Neural progenitor cell (in vitro differentiated cells): ENCODE measurements at regions not wholly inside any gene's neighbourhood (a gene's known extent, or its start where the extent isn't known, plus 50 kb on each side); places are given as distances from the start of the nearest gene placed in this dataset.

Experiments used
- DNase-seq: peaks from one replicate; pipeline ENCODE4 v3.0.0-alpha.2; 2016; ENCODE audit warnings: low spot score
- H2AFZ ChIP-seq: fragments of 200-600 bp; sonication (generic); replicated peaks from 2 replicates; pipeline ENCODE4 v1.6.1; 2016; ENCODE audit warnings: antibody characterized with exemption
- H3F3A ChIP-seq: fragments of 200-600 bp; sonication (generic); 2 replicates; pipeline ENCODE4 v1.6.1; 2016; ENCODE audit warnings: antibody characterized with exemption, low read depth
- H3K27ac ChIP-seq: fragments of 200-600 bp; sonication (generic); 2 replicates; pipeline ENCODE4 v1.5.1; 2016; ENCODE audit warnings: mild to moderate bottlenecking
- H3K27me3 ChIP-seq: fragments of 200-600 bp; sonication (generic); 2 replicates; pipeline ENCODE4 v1.6.1; 2016; ENCODE audit warnings: mild to moderate bottlenecking, moderate library complexity
- H3K36me3 ChIP-seq: fragments of 200-600 bp; sonication (generic); 2 replicates; pipeline ENCODE4 v1.5.1; 2016
- H3K4me1 ChIP-seq: fragments of 200-600 bp; sonication (generic); 2 replicates; pipeline ENCODE4 v1.6.1; 2016; ENCODE audit warnings: mixed run types
- H3K4me2 ChIP-seq: fragments of 200-600 bp; sonication (generic); 2 replicates; pipeline ENCODE4 v1.6.1; 2016
- H3K4me3 ChIP-seq: fragments of 200-600 bp; sonication (generic); 2 replicates; pipeline ENCODE4 v1.5.1; 2016
- H3K79me2 ChIP-seq: fragments of 200-600 bp; sonication (generic); 2 replicates; pipeline ENCODE4 v1.6.1; 2016; ENCODE audit warnings: low read depth
- H3K9ac ChIP-seq: fragments of 200-600 bp; sonication (generic); 2 replicates; pipeline ENCODE4 v1.6.1; 2016
- H3K9me3 ChIP-seq: fragments of 200-600 bp; sonication (generic); 2 replicates; pipeline ENCODE4 v1.5.1; 2016; ENCODE audit warnings: low read depth
- H4K20me1 ChIP-seq: fragments of 200-600 bp; sonication (generic); 2 replicates; pipeline ENCODE4 v1.6.1; 2016; ENCODE audit warnings: low read depth
- H3K27ac Mint-ChIP-seq: 3 replicates; pipeline ENCODE4 v1.8.0; 2021; ENCODE audit warnings: mixed read lengths
- H3K27me3 Mint-ChIP-seq: 2 replicates; pipeline ENCODE4 v1.8.0; 2022; ENCODE audit warnings: low read depth, mild to moderate bottlenecking, inconsistent platforms, moderate library complexity, mixed read lengths; ENCODE audit not compliant: insufficient read depth
- H3K36me3 Mint-ChIP-seq: 3 replicates; pipeline ENCODE4 v1.8.0; 2021; ENCODE audit warnings: mixed read lengths
- H3K4me1 Mint-ChIP-seq: 3 replicates; pipeline ENCODE4 v1.8.0; 2021; ENCODE audit warnings: mixed read lengths
- H3K4me3 Mint-ChIP-seq: 3 replicates; pipeline ENCODE4 v1.8.0; 2021; ENCODE audit warnings: mild to moderate bottlenecking, moderate library complexity, mixed read lengths
- H3K9me3 Mint-ChIP-seq: 3 replicates; pipeline ENCODE4 v1.8.0; 2020; ENCODE audit warnings: mixed read lengths
- EZH2 ChIP-seq: fragments of 200-600 bp; sonication (generic); IDR thresholded peaks from 2 replicates; pipeline ENCODE4 v1.6.1; 2017; ENCODE audit warnings: antibody characterized with exemption, mild to moderate bottlenecking, moderate library complexity
- EZH2phosphoT487 ChIP-seq: fragments of 200-600 bp; sonication (generic); IDR thresholded peaks from 2 replicates; pipeline ENCODE4 v1.6.1; 2017; ENCODE audit warnings: antibody characterized with exemption
- TF ChIP-seq, protein P1 (sequence below): fragments of 200-600 bp; sonication (generic); IDR thresholded peaks from 2 replicates; pipeline ENCODE4 v1.5.1; 2017; ENCODE audit warnings: antibody characterized with exemption, mild to moderate bottlenecking

- Histone ChIP-seq H3K9ac (no peak overlapping the region), H3K27ac (no peak overlapping the region), H3K27me3 (peaks cover 67% of the 10 kb centered on the region), H3K9me3 (no peaks in the 10 kb centered on the region), H3K4me3 (no peak overlapping the region), H3K36me3 (no peaks in the 10 kb centered on the region), H2AFZ (no peak overlapping the region), H3F3A (peaks cover 5% of the 10 kb centered on the region), H3K79me2 (no peaks in the 10 kb centered on the region), H4K20me1 (no peaks in the 10 kb centered on the region), H3K4me2 (no peak overlapping the region), H3K4me1 (peaks cover 8% of the 10 kb centered on the region)
- no peaks in the 10 kb centered on the region for H3K9me3 Mint-ChIP-seq
- H3K4me3 Mint-ChIP-seq: no peak overlapping the region
- H3K27ac Mint-ChIP-seq: no peak overlapping the region
- TF ChIP-seq EZH2phosphoT487 (no peak), EZH2 (no peak)
- TF ChIP-seq, protein P1, sequence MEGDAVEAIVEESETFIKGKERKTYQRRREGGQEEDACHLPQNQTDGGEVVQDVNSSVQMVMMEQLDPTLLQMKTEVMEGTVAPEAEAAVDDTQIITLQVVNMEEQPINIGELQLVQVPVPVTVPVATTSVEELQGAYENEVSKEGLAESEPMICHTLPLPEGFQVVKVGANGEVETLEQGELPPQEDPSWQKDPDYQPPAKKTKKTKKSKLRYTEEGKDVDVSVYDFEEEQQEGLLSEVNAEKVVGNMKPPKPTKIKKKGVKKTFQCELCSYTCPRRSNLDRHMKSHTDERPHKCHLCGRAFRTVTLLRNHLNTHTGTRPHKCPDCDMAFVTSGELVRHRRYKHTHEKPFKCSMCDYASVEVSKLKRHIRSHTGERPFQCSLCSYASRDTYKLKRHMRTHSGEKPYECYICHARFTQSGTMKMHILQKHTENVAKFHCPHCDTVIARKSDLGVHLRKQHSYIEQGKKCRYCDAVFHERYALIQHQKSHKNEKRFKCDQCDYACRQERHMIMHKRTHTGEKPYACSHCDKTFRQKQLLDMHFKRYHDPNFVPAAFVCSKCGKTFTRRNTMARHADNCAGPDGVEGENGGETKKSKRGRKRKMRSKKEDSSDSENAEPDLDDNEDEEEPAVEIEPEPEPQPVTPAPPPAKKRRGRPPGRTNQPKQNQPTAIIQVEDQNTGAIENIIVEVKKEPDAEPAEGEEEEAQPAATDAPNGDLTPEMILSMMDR: no peak
- DNase-seq: no peak
- peaks cover 9% of the 10 kb centered on the region for H3K4me1 Mint-ChIP-seq
- H3K27me3 Mint-ChIP-seq: peaks cover 5% of the 10 kb centered on the region
- H3K36me3 Mint-ChIP-seq: no peaks in the 10 kb centered on the region
Measured at GRCh38 chr17:71039391-71039790, 870.1 kb downstream of the KCNJ2 start.

DNA sequence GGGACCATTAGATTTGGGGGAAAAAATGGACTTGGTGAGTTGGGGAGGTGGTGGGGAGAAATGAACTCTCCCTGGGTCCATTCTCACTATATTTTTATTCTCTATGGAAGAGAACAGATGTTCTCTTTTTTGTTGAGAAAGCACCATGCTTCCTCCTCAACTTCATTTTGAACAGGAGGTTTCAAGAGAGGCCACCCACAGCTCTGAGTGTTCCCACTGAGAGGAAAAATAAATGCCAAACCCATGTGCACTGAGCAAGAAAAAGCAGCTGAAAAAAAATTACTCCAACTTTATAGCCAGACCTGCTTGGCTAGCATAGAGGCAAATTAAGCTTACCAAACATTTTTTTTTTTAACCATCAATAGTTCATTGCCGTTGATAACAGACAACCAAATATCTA is 883.6 kb downstream of the KCNJ2 start:
- Mint-ChIP-seq H3K27me3 (peaks cover 12% of the 10 kb centered on the region), H3K9me3 (peaks cover 7% of the 10 kb centered on the region), H3K4me3 (no peak overlapping the region), H3K27ac (no peak overlapping the region), H3K4me1 (peaks cover 8% of the 10 kb centered on the region), H3K36me3 (no peaks in the 10 kb centered on the region)
- Histone ChIP-seq H3K27ac (no peak overlapping the region), H3K9me3 (no peaks in the 10 kb centered on the region), H3K9ac (no peak overlapping the region), H3K36me3 (no peaks in the 10 kb centered on the region), H4K20me1 (no peaks in the 10 kb centered on the region), H3K27me3 (no peaks in the 10 kb centered on the region), H3K4me1 (no peaks in the 10 kb centered on the region), H3K79me2 (no peaks in the 10 kb centered on the region), H2AFZ (no peak overlapping the region), H3K4me2 (no peak overlapping the region), H3K4me3 (no peak overlapping the region), H3F3A (no peaks in the 10 kb centered on the region)
- no peak for TF ChIP-seq EZH2
- TF ChIP-seq, protein P1: no peak
- no peak for TF ChIP-seq EZH2phosphoT487
- no peak for DNase-seq

DNA sequence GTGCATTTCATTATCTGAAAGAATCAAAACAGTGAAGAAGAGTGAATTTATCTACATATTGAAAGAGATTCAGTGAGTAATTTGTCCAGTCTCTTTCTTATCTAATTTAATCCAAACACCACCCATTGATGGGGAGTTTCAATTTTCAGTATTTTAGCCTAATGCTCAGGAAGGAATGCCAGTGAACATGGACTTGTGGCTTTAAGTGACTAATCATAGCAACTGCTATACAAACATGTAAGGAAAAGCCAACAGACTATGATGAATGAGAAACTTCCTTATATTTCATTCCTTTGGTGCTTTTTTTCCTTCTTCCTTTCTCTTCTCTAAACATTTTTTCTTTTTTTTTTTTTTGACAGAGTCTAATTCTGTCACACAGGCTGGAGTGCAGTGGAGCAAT is 885.8 kb downstream of the KCNJ2 start:
- TF ChIP-seq EZH2phosphoT487: no peak
- TF ChIP-seq EZH2: no peak
- TF ChIP-seq, protein P1: no peak
- no peaks in the 10 kb centered on the region for H3K27me3 ChIP-seq
- H4K20me1 ChIP-seq: no peaks in the 10 kb centered on the region
- no peak overlapping the region for H2AFZ ChIP-seq
- no peak for DNase-seq
- H3K9ac ChIP-seq: no peak overlapping the region
- H3K27ac Mint-ChIP-seq: no peak overlapping the region
- no peaks in the 10 kb centered on the region for H3K9me3 ChIP-seq
- no peak overlapping the region for H3K27ac ChIP-seq
- H3K4me1 Mint-ChIP-seq: peaks cover 8% of the 10 kb centered on the region
- no peak overlapping the region for H3K4me3 Mint-ChIP-seq
- H3K36me3 ChIP-seq: no peaks in the 10 kb centered on the region
- H3K9me3 Mint-ChIP-seq: peaks cover 7% of the 10 kb centered on the region
- no peaks in the 10 kb centered on the region for H3K36me3 Mint-ChIP-seq
- no peaks in the 10 kb centered on the region for H3K4me1 ChIP-seq
- H3K79me2 ChIP-seq: no peaks in the 10 kb centered on the region
- H3K27me3 Mint-ChIP-seq: peaks cover 11% of the 10 kb centered on the region
- no peaks in the 10 kb centered on the region for H3F3A ChIP-seq
- H3K4me3 ChIP-seq: no peak overlapping the region
- no peak overlapping the region for H3K4me2 ChIP-seq

DNA sequence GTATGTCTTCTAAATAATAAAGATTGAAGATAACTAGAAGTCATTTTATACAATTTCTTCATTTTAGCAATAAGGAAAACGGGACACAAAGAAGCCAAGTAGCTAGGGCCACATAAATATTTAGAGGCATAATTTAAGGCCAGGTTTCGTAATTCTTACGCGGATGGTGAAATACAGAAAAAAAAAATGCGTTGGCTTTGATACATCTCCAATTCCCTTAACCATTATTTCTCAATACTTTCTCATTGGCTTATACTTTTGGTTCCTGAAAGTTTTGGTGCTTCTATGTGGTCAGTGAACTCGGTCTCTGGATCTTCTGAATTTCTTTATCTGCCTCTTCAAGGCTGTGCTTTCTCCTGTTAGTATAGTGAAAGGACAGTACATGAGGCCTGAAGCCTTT is 888.1 kb downstream of the KCNJ2 start:
- no peaks in the 10 kb centered on the region for H3K4me1 ChIP-seq
- peaks cover 8% of the 10 kb centered on the region for H3K27me3 Mint-ChIP-seq
- H3K4me3 Mint-ChIP-seq: no peak overlapping the region
- H3K27me3 ChIP-seq: no peaks in the 10 kb centered on the region
- TF ChIP-seq EZH2phosphoT487 (no peak), EZH2 (no peak)
- TF ChIP-seq, protein P1: no peak
- no peaks in the 10 kb centered on the region for H3K36me3 ChIP-seq
- H2AFZ ChIP-seq: no peak overlapping the region
- no peaks in the 10 kb centered on the region for H3K36me3 Mint-ChIP-seq
- no peaks in the 10 kb centered on the region for H3K9me3 ChIP-seq
- H4K20me1 ChIP-seq: no peaks in the 10 kb centered on the region
- no peak for DNase-seq
- H3K4me1 Mint-ChIP-seq: peaks cover 7% of the 10 kb centered on the region
- no peak overlapping the region for H3K4me3 ChIP-seq
- H3F3A ChIP-seq: no peaks in the 10 kb centered on the region
- H3K9ac ChIP-seq: no peak overlapping the region
- H3K4me2 ChIP-seq: no peak overlapping the region
- no peaks in the 10 kb centered on the region for H3K79me2 ChIP-seq
- peaks cover 17% of the 10 kb centered on the region for H3K9me3 Mint-ChIP-seq
- H3K27ac Mint-ChIP-seq: no peak overlapping the region
- no peak overlapping the region for H3K27ac ChIP-seq
